Amygdala (tissue), 56 donors: ENCODE measurements at regions not wholly inside any gene's neighbourhood (a gene's known extent, or its start where the extent isn't known, plus 50 kb on each side); places are given as distances from the start of the nearest gene placed in this dataset.

Source experiments
- DNase-seq, 56 donors: peaks; one replicate each; lab custom pipeline; 2025; lab: John Stamatoyannopoulos, UW

GRCh38 chr4:180225977-180226376 is 2017.2 kb upstream of the TENM3 start:
- DNase-seq: no peak

GRCh38 chr4:180234730-180235129 is 2008.5 kb upstream of the TENM3 start:
- DNase-seq: no peak

GRCh38 chr4:180240670-180241069 is 2002.5 kb upstream of the TENM3 start:
- DNase-seq: no peak

- no peak for DNase-seq
Observed at GRCh38 chr4:180253419-180253818, 1989.8 kb upstream of the TENM3 start.

GRCh38 chr4:180261346-180261745 is 1981.9 kb upstream of the TENM3 start:
- no peak for DNase-seq

- DNase-seq: no peak
Observed at GRCh38 chr4:180280076-180280475, 1963.1 kb upstream of the TENM3 start.

- no peak for DNase-seq
Observed at GRCh38 chr4:180280726-180281297, 1962.4 kb upstream of the TENM3 start.

GRCh38 chr4:180281724-180282123 is 1961.5 kb upstream of the TENM3 start:
- DNase-seq: no peak

GRCh38 chr4:180284267-180284666 is 1958.9 kb upstream of the TENM3 start:
- no peak for DNase-seq

- DNase-seq: no peak
Observed at GRCh38 chr4:180285796-180286195, 1957.4 kb upstream of the TENM3 start.

- no peak for DNase-seq
Observed at GRCh38 chr4:180292339-180292738, 1950.9 kb upstream of the TENM3 start.

- no peak for DNase-seq
Observed at GRCh38 chr4:180296036-180296599, 1947.1 kb upstream of the TENM3 start.

- no peak for DNase-seq
Observed at GRCh38 chr4:180304321-180304720, 1938.9 kb upstream of the TENM3 start.

- no peak for DNase-seq
Observed at GRCh38 chr4:180310616-180311015, 1932.6 kb upstream of the TENM3 start.

- no peak for DNase-seq
Observed at GRCh38 chr4:180314972-180315371, 1928.2 kb upstream of the TENM3 start.

- no peak for DNase-seq
Observed at GRCh38 chr4:180330521-180330920, 1912.7 kb upstream of the TENM3 start.

GRCh38 chr4:180333162-180333561 is 1910.0 kb upstream of the TENM3 start:
- no peak for DNase-seq

- DNase-seq: no peak
Observed at GRCh38 chr4:180335566-180335965, 1907.6 kb upstream of the TENM3 start.

- DNase-seq: no peak
Observed at GRCh38 chr4:180336494-180337090, 1906.6 kb upstream of the TENM3 start.

GRCh38 chr4:180341926-180342325 is 1901.3 kb upstream of the TENM3 start:
- no peak for DNase-seq

GRCh38 chr4:180350901-180351300 is 1892.3 kb upstream of the TENM3 start:
- DNase-seq: no peak

- no peak for DNase-seq
Observed at GRCh38 chr4:180356766-180357165, 1886.4 kb upstream of the TENM3 start.
